Hematopoietic multipotent progenitor cell treated with erythropoietin and hydrocortisone succinate and interleukin-3 and kit ligand, for 17 days (in vitro differentiated cells): ENCODE measurements at regions not wholly inside any gene's neighbourhood (a gene's known extent, or its start where the extent isn't known, plus 50 kb on each side); places are given as distances from the start of the nearest gene placed in this dataset.

Source experiments
- DNase-seq: peaks from one replicate; pipeline ENCODE4 v3.0.0-alpha.2; 2015; ENCODE audit warnings: low spot score

- DNase-seq = no peak
These were observed 318.6 kb downstream of the PMP22 start for GRCh38 chr17:14946481-14946880.

DNA sequence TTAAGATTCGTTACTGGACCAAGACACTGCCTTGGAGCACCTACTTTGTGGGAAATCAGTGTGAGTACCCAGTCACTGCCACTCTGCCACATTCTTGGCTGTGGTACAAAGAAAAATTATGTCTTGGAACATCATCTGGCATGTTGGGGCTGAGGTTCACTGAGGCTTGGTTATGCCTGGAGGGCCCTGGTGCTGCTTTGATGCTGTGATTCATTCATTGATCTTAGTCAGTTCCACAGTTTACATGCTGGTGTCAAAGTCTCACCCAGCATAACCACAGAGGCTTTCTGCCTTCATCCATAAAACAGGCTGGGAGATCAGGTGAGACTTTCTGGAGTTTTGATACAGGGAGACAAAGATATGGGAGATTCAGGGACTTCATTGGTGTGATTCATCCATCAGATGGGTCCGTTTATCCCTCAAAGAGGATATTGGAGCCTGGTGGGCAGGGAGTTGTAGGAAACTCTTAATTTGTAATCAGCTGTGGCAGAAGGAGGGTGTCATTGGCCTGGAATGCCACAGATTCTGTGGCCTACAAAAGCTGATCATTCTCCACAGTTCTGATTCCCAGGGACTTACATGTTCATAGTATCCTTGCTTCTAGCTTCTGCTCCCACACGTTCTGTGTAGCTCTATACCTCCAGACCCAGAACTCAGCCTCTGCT lies 322.5 kb downstream of the PMP22 start:
- DNase-seq = no peak

DNA sequence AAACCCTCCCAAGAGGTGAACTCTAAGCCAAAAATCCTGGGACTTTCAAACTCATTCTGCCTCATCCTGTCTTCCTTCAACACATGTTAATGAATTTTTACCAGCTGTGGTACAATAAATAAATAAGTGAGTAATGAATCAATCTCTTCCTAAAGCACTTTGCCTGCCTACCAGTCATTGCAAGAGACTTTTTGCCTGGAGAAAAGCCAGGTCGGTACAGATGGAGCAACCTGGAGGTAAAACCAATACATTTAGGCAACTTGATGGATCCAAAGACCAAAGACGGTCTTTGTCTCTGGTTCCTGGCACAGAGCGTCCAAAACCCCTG lies 324.2 kb downstream of the PMP22 start:
- no peak for DNase-seq

DNA sequence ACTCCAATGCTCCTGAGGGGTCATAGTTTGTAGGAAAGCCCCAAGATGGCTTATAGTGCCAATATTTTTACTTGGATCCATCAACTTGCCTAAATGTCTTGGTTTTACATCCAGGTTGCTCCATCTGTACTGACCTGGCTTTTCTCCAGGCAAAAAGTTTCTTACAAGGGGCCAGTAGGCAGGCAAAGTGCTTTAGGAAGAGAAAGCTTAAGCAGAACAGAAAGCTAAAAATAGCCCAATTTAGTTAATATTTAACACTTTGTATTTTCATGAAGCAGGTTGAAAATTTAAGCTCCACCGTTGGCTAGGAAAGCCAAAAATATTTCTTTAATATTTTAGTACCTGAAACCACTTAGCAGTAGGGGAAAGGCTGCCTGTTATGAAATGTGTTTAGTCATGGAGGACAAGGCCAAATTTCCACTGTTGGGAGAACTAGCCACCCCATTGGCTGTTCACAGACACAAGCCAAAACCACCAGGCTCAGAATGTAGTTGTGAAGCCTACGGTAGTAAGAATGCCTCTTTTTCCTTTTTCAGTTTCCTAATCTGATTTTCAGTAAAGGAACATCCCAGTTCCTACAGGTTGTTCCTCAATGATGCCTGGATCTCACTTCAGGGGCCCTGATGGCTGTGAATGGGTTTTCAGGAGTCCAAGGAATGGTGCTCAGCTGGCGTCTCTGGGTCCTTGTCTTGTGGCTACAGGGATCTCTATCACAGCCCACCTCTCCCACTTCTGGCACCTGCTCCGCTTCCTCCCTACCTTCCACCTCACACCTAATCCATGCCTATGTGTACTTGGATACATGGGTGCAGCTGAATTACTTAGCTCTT lies 324.8 kb downstream of the PMP22 start:
- DNase-seq = no peak

- no peak for DNase-seq
These were observed 329.2 kb downstream of the PMP22 start for GRCh38 chr17:14935845-14936485.

- no peak for DNase-seq
These were observed 329.8 kb downstream of the PMP22 start for GRCh38 chr17:14935139-14935841.

GRCh38 chr17:14933676-14934075 lies 331.4 kb downstream of the PMP22 start:
- no peak for DNase-seq

DNA sequence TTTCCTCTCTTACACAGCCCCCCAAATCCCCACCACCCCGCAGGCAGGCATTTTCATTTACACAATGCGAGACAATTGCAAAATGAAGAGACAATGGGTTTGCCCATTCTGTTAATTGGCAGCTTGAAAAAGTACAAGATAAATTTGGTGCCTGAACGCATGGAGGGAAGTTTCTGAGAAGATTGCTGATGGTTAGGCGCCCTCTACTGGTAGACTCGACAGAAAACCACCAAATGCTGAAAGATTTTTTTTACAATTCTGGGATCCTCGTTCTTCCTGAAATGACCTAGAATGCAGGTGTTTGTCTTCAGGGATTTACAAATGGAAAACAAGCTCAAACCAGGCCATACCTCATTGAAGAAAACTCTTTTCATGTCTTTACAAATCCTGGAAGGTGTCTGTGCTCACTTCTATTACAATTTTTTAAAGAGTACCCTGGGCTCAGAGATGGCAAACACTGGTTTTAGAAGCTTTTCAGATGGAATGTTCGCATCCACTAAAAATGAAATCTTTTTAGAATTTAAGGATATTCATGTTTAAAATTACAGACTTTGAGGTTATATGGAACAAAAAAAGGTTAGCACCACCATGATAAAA lies 338.5 kb downstream of the PMP22 start:
- peak; percentile 23 for DNase-seq

GRCh38 chr17:14926073-14926472 lies 339.1 kb downstream of the PMP22 start:
- no peak for DNase-seq

DNA sequence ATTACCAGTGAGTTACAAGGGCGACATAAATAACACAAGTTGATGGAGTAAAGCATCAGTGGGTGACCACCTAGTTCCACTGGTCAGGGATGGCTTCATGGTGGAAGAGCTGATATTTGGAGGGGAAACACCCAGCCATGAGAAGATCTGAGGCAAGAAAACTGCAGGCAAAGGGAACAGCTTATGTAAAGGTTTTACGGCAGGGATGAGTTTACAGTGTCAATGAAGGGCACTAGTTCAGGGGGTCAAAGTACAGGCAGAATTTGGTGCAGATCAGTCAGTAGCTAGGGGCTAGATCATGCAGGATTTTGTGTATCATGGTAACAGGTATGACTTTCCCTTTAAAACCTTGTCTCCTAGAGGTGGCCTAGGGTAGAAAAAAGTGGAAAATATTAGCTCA lies 339.6 kb downstream of the PMP22 start:
- no peak for DNase-seq

DNA sequence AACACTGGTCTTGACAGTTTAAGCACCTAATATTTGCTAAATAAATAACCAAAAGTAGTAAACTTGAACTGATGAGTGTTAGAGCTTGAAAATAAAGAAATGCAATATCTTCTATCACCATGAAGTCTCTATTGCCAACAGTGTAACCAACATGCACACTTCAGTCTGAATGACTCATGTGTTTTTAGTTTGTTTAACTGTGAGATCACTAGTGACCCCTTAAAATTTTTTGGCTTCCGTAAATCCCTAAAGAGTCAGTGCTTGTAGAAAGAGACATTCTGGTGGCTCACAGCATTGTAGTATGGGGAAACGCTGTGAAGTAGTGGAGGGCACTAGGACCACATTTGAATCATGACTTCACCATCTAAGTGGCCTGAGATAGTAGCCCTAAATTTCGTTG lies 341.1 kb downstream of the PMP22 start:
- no peak for DNase-seq

GRCh38 chr17:14922411-14922810 lies 342.7 kb downstream of the PMP22 start:
- no peak for DNase-seq

DNA sequence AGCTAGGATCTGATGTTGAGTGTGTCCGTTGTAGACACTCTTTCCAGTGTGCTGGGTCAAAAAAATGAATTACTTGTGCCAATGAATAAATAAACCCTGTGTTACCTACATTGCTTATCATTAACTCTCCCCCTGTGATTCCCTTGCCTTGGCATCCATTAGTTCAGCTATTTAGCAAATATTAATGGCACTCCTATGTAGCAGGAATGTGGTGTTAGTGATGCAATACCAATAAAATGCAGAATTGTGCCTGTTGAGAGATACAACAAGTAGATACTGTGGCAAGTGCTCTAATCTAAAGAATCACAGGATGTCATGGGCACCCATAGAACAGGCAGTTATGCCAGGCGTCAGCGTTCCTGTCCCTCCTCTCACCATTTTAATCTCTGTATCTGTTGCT lies 343.2 kb downstream of the PMP22 start:
- DNase-seq = no peak

- DNase-seq = no peak
These were observed 345.4 kb downstream of the PMP22 start for GRCh38 chr17:14919631-14920213.

DNA sequence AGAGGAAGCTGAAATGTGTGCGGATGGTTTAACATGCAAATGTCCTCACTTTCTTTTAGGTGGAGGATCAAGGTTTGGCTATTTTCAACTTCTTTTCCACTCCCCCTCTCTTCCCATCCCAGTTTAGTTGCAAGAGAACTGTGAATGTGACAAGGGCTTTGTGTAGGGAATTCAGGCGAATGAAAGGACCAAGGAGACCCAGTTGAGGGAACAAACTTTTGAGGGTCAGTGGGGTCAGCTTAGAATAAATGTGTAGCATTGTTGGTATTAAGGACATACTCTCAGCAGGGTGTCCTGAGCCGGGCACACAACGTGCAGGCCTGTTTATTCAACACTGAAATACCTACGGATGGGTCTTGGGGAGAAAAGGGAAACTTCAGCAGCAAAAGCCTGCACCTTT lies 346.0 kb downstream of the PMP22 start:
- DNase-seq = no peak

GRCh38 chr17:14918540-14918939 lies 346.6 kb downstream of the PMP22 start:
- no peak for DNase-seq

GRCh38 chr17:14910916-14911315 lies 354.2 kb downstream of the PMP22 start:
- DNase-seq = no peak

DNA sequence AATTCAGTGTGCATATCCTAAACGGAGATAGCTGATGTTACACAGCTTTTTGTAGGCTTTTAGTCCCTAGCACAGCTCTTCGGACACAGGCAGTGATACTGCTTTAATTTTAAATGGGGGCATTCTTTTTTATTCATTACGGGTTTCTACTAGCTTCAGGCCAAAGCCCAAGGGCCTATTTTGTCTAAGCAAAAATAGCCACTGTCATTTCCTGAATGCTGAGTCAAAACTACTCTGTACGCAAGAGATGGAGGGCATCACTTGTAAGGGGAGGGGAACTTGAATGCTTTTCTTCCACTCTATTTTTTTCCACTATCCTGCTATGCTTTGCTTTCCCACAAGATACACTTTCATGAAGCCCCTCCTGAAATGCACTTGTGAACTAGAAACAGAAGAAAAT lies 360.7 kb downstream of the PMP22 start:
- DNase-seq = no peak

DNA sequence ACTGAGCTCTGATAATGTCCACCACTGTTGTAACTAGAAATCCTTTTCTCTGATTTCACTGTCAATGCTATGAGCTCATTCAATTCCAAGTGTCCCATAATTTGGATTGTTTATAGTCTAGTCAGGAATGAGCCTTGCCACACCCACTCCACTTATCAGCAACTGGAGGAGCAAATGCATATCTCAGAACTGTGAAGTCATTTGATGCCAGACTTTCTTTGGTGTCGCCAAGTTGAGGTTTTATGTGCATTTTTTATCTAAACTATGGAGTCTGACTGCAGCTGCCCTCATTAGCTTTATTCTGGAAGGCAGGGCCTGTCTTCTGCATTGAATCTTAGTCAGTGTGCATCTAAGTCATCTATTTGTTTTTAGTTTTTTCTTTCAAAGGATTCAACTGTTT lies 361.3 kb downstream of the PMP22 start:
- DNase-seq = no peak

- DNase-seq = no peak
These were observed 362.3 kb downstream of the PMP22 start for GRCh38 chr17:14902803-14903202.

DNA sequence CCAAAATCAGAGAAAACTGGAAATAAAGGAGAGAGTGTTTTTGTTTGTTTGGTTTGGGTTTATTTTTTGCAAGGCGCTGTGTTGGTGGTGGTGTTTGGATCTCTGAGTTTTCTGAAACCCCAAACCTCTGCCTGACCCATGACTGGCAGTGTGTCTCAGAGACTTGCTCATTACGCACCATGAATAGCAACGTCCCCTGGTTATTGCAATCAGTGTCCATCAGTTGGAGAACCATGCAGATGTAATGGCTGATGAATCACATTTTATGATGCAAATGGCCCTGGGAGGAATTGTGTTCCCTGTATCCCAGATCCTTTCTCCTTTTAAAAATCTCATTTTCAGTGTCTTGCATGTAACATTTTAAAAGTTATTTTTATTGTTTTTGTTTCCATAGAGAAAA lies 362.8 kb downstream of the PMP22 start:
- DNase-seq = no peak

DNA sequence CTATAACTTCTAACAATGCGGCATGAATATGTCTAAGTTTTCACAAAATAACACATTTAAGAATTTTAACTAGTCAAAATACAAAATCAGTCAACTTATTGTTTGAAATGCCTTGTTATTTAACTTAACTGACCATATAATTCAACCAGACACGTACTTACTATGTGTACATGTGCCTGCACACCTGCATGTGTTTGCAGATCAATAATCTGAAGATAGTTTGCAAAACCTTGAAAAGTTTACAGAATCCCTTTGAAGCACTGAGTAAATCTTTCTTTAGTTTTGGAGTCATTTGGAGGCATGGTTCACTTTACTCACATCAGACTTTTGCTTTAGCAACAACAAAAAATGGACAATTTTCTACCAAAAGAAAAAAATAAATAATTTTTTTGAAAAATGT lies 363.8 kb downstream of the PMP22 start:
- no peak for DNase-seq
